K562 (cell line): ENCODE measurements at regions not wholly inside any gene's neighbourhood (a gene's known extent, or its start where the extent isn't known, plus 50 kb on each side); places are given as distances from the start of the nearest gene placed in this dataset.

Experiments used
- CREB1 ChIP-seq, 2 experiments: sonication (generic) in 1 of 2; formaldehyde crosslinking in 1 of 2; IDR thresholded peaks; 2 replicates each; pipeline versions ENCODE4 v1.6.1 to v1.8.0; 2012 to 2022; ENCODE audit warnings: inconsistent platforms in 1 of 2, mild to moderate bottlenecking in 1 of 2, missing genetic modification reagents in 1 of 2, moderate library complexity in 1 of 2
- EP300 ChIP-seq: IDR thresholded peaks from 2 replicates; pipeline ENCODE4 v1.6.1; 2012; ENCODE audit warnings: low read length, improper control_type of control experiment
- EZH2 ChIP-seq: IDR thresholded peaks from 2 replicates; pipeline ENCODE4 v1.6.1; 2012; ENCODE audit warnings: low read depth, mild to moderate bottlenecking, inconsistent platforms, low read length, borderline replicate concordance
- FUS ChIP-seq: fragments of 200-400 bp; formaldehyde crosslinking; optimal IDR thresholded peaks from 2 replicates; pipeline ENCODE3; 2017; ENCODE audit warnings: low read depth, low read length
- POLR2AphosphoS2 ChIP-seq: IDR thresholded peaks from 2 replicates; pipeline ENCODE4 v1.6.1; 2012; ENCODE audit warnings: low read length, improper control_type of control experiment
- POLR2AphosphoS5 ChIP-seq: IDR thresholded peaks from 2 replicates; pipeline ENCODE4 v1.6.1; 2011; ENCODE audit warnings: mild to moderate bottlenecking, low read depth, low read length, moderate library complexity; ENCODE audit not compliant: control insufficient read depth, insufficient read depth
- PTBP1 ChIP-seq: fragments of 200-400 bp; formaldehyde crosslinking; IDR thresholded peaks from 2 replicates; pipeline ENCODE4 v1.6.1; 2017; ENCODE audit warnings: low read depth, low read length
- SIN3A ChIP-seq, 2 experiments: fragments of 150-350 bp in 1 of 2; IDR thresholded peaks; 2 replicates each; pipeline ENCODE4 v1.6.1; 2011 to 2016; ENCODE audit warnings: borderline replicate concordance in 2 of 2, low read depth in 2 of 2, low read length in 2 of 2, mild to moderate bottlenecking in 2 of 2, moderate library complexity in 2 of 2; ENCODE audit not compliant: control insufficient read depth in 1 of 2
- TEAD4 ChIP-seq, 2 experiments: sonication (generic) in 1 of 2; formaldehyde crosslinking in 1 of 2; IDR thresholded peaks; 2 replicates each; pipeline versions ENCODE4 v1.6.1 to v1.8.0; 2012 to 2022; ENCODE audit warnings: borderline replicate concordance in 1 of 2, inconsistent platforms in 1 of 2, low read length in 1 of 2, mild to moderate bottlenecking in 1 of 2, missing genetic modification reagents in 1 of 2
- ZNF830 ChIP-seq: fragments of 250-450 bp; sonication (Bioruptor Pico); IDR thresholded peaks from 2 replicates; pipeline ENCODE4 v1.5.0; 2021; ENCODE audit warnings: mild to moderate bottlenecking
- TF ChIP-seq, protein P1 (sequence below), 2 experiments: IDR thresholded peaks in 1 of 2; conservative IDR thresholded peaks in 1 of 2; 2 replicates each; pipeline ENCODE4 v1.6.1; 2016; ENCODE audit warnings: low read depth in 2 of 2, mild to moderate bottlenecking in 1 of 2, missing compliant biosample characterization in 1 of 2, missing genetic modification characterization in 1 of 2, moderate library complexity in 1 of 2
- TF ChIP-seq, protein P2 (sequence below), 3 experiments: IDR thresholded peaks in 2 of 3; conservative IDR thresholded peaks in 1 of 3; 2 replicates each; pipeline ENCODE4 v1.5.1; 2011 to 2012; ENCODE audit warnings: low read length in 3 of 3, mild to moderate bottlenecking in 3 of 3, control low read depth in 2 of 3, improper control_type of control experiment in 1 of 3, inconsistent platforms in 1 of 3, low read depth in 1 of 3, mixed read lengths in 1 of 3, moderate library complexity in 1 of 3; ENCODE audit not compliant: insufficient read depth in 2 of 3

DNA sequence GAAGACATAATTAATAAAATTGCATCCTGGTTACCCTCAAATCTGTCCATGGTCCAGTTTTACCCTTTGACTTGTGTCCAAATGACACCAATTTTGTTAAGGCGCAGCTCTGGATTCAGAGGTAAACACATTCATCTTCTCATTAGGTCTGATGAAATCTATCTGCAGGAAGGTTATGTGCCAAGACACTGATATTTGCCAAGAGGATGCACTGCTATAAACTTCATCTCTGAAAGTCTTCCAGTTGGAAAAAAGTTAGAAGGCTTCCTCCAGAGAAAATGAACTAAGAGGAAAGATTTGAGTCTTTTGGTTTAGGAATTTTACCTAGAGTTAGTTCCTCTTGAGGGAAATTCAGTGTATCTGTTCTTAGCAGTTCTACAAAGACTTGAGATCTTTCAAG is 717.8 kb downstream of the DTWD2 start:
- TF ChIP-seq, protein P1, sequence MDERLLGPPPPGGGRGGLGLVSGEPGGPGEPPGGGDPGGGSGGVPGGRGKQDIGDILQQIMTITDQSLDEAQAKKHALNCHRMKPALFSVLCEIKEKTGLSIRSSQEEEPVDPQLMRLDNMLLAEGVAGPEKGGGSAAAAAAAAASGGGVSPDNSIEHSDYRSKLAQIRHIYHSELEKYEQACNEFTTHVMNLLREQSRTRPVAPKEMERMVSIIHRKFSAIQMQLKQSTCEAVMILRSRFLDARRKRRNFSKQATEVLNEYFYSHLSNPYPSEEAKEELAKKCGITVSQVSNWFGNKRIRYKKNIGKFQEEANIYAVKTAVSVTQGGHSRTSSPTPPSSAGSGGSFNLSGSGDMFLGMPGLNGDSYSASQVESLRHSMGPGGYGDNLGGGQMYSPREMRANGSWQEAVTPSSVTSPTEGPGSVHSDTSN (CRISPR knock-in tag; IDR thresholded peaks at IDR 0.05; ENCODE audit: low read depth): no peak
- TF ChIP-seq, protein P1 (tag; conservative IDR thresholded peaks at IDR 0.05; ENCODE audit: low read depth): no peak
- TF ChIP-seq EZH2 (no peak), FUS (no peak), POLR2AphosphoS5 (no peak), EP300 (no peak), POLR2AphosphoS2 (no peak), CREB1 (IDR thresholded peaks at IDR 0.05) (no peak), CREB1 (CRISPR knock-in tag; IDR thresholded peaks at IDR 0.05) (no peak), SIN3A (IDR thresholded peaks at IDR 0.05; ENCODE audit: borderline replicate concordance in 2 of 2, control insufficient read depth in 1 of 2, low read depth in 2 of 2, low read length in 2 of 2) (no peak), PTBP1 (no peak), ZNF830 (no peak), TEAD4 (IDR thresholded peaks at IDR 0.05; ENCODE audit: low read length) (no peak), TEAD4 (CRISPR knock-in tag; IDR thresholded peaks at IDR 0.05; ENCODE audit: borderline replicate concordance) (no peak)
- TF ChIP-seq, protein P2, sequence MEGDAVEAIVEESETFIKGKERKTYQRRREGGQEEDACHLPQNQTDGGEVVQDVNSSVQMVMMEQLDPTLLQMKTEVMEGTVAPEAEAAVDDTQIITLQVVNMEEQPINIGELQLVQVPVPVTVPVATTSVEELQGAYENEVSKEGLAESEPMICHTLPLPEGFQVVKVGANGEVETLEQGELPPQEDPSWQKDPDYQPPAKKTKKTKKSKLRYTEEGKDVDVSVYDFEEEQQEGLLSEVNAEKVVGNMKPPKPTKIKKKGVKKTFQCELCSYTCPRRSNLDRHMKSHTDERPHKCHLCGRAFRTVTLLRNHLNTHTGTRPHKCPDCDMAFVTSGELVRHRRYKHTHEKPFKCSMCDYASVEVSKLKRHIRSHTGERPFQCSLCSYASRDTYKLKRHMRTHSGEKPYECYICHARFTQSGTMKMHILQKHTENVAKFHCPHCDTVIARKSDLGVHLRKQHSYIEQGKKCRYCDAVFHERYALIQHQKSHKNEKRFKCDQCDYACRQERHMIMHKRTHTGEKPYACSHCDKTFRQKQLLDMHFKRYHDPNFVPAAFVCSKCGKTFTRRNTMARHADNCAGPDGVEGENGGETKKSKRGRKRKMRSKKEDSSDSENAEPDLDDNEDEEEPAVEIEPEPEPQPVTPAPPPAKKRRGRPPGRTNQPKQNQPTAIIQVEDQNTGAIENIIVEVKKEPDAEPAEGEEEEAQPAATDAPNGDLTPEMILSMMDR (IDR thresholded peaks at IDR 0.05 in 2 of 3, conservative IDR thresholded peaks at IDR 0.05 in 1 of 3; ENCODE audit: insufficient read depth in 2 of 3, low read depth in 1 of 3, low read length in 3 of 3): no peak
